ENCODE measurements at regions not wholly inside any gene's neighbourhood (a gene's known extent, or its start where the extent isn't known, plus 50 kb on each side); places are given as distances from the start of the nearest gene placed in this dataset.

DNA sequence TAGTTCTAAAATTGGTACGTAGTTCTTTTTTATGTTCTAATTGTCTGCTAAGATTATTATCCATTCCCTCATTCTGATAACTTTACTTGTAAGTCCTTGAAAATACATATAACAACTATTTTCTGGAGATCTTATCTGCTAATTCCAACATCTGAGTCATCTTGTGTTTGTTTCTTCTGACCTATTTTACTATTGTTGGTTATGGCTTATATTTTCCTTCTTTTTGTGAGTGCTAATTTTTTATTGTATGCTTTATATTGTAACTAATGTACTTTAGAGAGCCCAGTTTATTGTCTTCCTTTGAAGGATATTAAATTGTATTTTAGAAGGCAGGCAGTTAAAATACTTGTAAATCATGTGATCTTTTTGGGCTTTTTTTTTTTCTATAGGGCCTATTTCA lies 149.3 kb upstream of the LRFN5 start:
- no peak for TF ChIP-seq POLR2A (IDR thresholded peaks at IDR 0.05)
- TF ChIP-seq, protein P1, sequence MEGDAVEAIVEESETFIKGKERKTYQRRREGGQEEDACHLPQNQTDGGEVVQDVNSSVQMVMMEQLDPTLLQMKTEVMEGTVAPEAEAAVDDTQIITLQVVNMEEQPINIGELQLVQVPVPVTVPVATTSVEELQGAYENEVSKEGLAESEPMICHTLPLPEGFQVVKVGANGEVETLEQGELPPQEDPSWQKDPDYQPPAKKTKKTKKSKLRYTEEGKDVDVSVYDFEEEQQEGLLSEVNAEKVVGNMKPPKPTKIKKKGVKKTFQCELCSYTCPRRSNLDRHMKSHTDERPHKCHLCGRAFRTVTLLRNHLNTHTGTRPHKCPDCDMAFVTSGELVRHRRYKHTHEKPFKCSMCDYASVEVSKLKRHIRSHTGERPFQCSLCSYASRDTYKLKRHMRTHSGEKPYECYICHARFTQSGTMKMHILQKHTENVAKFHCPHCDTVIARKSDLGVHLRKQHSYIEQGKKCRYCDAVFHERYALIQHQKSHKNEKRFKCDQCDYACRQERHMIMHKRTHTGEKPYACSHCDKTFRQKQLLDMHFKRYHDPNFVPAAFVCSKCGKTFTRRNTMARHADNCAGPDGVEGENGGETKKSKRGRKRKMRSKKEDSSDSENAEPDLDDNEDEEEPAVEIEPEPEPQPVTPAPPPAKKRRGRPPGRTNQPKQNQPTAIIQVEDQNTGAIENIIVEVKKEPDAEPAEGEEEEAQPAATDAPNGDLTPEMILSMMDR (IDR thresholded peaks at IDR 0.05), result no peak
